Keratinocyte (primary cell): ENCODE measurements at regions not wholly inside any gene's neighbourhood (a gene's known extent, or its start where the extent isn't known, plus 50 kb on each side); places are given as distances from the start of the nearest gene placed in this dataset.

Experiments used
- CTCF ChIP-seq, 3 experiments: IDR thresholded peaks in 1 of 3; conservative IDR thresholded peaks in 1 of 3; optimal IDR thresholded peaks in 1 of 3; 2 replicates in 2 of 3; 3 replicates in 1 of 3; pipeline versions ENCODE3 to v1.5.1; 2011; ENCODE audit warnings: low read length in 3 of 3, mild to moderate bottlenecking in 3 of 3, moderate library complexity in 2 of 3, control low read depth in 1 of 3, inconsistent platforms in 1 of 3; ENCODE audit not compliant: insufficient read depth in 2 of 3; ENCODE audit errors: extremely low read depth in 1 of 3
- EZH2 ChIP-seq: IDR thresholded peaks from one replicate; pipeline ENCODE4 v1.6.1; 2012; ENCODE audit warnings: inconsistent platforms, mild to moderate bottlenecking, low read length, moderate library complexity

- no peak for TF ChIP-seq CTCF (optimal IDR thresholded peaks at IDR 0.05 in 1 of 3, IDR thresholded peaks at IDR 0.05 in 1 of 3, conservative IDR thresholded peaks at IDR 0.05 in 1 of 3; ENCODE audit: extremely low read depth in 1 of 3, insufficient read depth in 2 of 3, low read length in 3 of 3)
- TF ChIP-seq EZH2, result no peak
Observed at GRCh38 chr12:45671254-45671653, 58.3 kb upstream of the ARID2 start.
